A549 (cell line): ENCODE measurements at regions not wholly inside any gene's neighbourhood (a gene's known extent, or its start where the extent isn't known, plus 50 kb on each side); places are given as distances from the start of the nearest gene placed in this dataset.

Experiments used
- ATAC-seq, 2 experiments: fragments of 200-7000 bp in 1 of 2; fragments of >200 bp in 1 of 2; cut with Nextera tagmentation in 1 of 2; cut with Tn5 transposase in 1 of 2; 3 replicates each; pipeline versions ENCODE4 v1.8.0 to v1.9.1; 2018 to 2020; ENCODE audit warnings: mild to moderate bottlenecking in 1 of 2, moderate library complexity in 1 of 2
- CTCF ChIA-PET: fragments of 300-600 bp; sonication (Branson Sonifier 250); formaldehyde crosslinking; extraction: SDS; loops from one replicate; lab custom pipeline; 2021; ENCODE audit warnings: antibody characterized with exemption, inconsistent platforms; lab: Yijun Ruan, JAX
- POLR2A ChIA-PET: fragments of 350-600 bp; formaldehyde crosslinking; extraction: SDS; loops from one replicate; lab custom pipeline; 2021; ENCODE audit warnings: antibody characterized with exemption, inconsistent platforms; lab: Yijun Ruan, JAX
- DNase-seq, 2 experiments: peaks; one replicate each; pipeline versions ENCODE4 v3.0.0 to v3.0.0-alpha.2; 2011 to 2016; ENCODE audit warnings: low read depth in 1 of 2, low spot score in 1 of 2
- FAIRE-seq: peaks from 2 replicates; lab custom pipeline; 2011; peaks lifted over from hg19 to GRCh38; lab: Jason Lieb, UNC
- H3K27ac ChIP-seq, 2 experiments: fragments of >200 bp; sonication (Bioruptor Twin); formaldehyde crosslinking; 3 replicates each; pipeline ENCODE4 v1.5.1; 2016 to 2017
- H3K4me1 ChIP-seq: fragments of >200 bp; sonication (Bioruptor Twin); formaldehyde crosslinking; 3 replicates; pipeline ENCODE4 v1.6.1; 2016
- H3K4me2 ChIP-seq: fragments of >200 bp; sonication (Bioruptor Twin); formaldehyde crosslinking; 3 replicates; pipeline ENCODE4 v1.6.1; 2016
- H3K4me3 ChIP-seq: fragments of >200 bp; sonication (Bioruptor Twin); formaldehyde crosslinking; 3 replicates; pipeline ENCODE4 v1.5.1; 2016
- H3K9me3 ChIP-seq: fragments of >200 bp; sonication (Bioruptor Twin); formaldehyde crosslinking; 3 replicates; pipeline ENCODE4 v1.6.1; 2016
- BHLHE40 ChIP-seq: IDR thresholded peaks from 2 replicates; pipeline ENCODE4 v1.6.1; 2012; ENCODE audit warnings: low read depth, low read length, inconsistent platforms
- CBX2 ChIP-seq: fragments of 200-600 bp; sonication (generic); IDR thresholded peaks from 2 replicates; pipeline ENCODE4 v1.6.1; 2016; ENCODE audit warnings: low read depth, mild to moderate bottlenecking, borderline replicate concordance
- CEBPB ChIP-seq, 2 experiments: fragments of >200 bp in 1 of 2; sonication (Bioruptor Twin) in 1 of 2; formaldehyde crosslinking in 1 of 2; IDR thresholded peaks; 2 replicates each; pipeline ENCODE4 v1.6.1; 2012 to 2016
- CHD2 ChIP-seq: fragments of 150-350 bp; IDR thresholded peaks from 2 replicates; pipeline ENCODE4 v1.6.1; 2014; ENCODE audit warnings: low read length; ENCODE audit not compliant: partially characterized antibody
- CHD4 ChIP-seq: fragments of 200-600 bp; sonication (generic); IDR thresholded peaks from 2 replicates; pipeline ENCODE4 v1.6.1; 2016; ENCODE audit warnings: antibody characterized with exemption, mild to moderate bottlenecking, borderline replicate concordance
- EHF ChIP-seq: fragments of 250-450 bp; sonication (Bioruptor Pico); IDR thresholded peaks from 2 replicates; pipeline ENCODE4 v1.5.0; 2020; ENCODE audit warnings: mild to moderate bottlenecking
- EHMT2 ChIP-seq: fragments of 200-600 bp; sonication (generic); IDR thresholded peaks from 2 replicates; pipeline ENCODE4 v1.6.1; 2016; ENCODE audit warnings: antibody characterized with exemption, low read depth, mild to moderate bottlenecking, moderate library complexity
- EP300 ChIP-seq, 2 experiments: fragments of >200 bp; sonication (Bioruptor Twin); formaldehyde crosslinking; IDR thresholded peaks; 2 replicates in 1 of 2; 3 replicates in 1 of 2; pipeline ENCODE4 v1.6.1; 2016 to 2017
- HES2 ChIP-seq: fragments of >200 bp; sonication (Bioruptor Twin); formaldehyde crosslinking; IDR thresholded peaks from 2 replicates; pipeline ENCODE4 v1.6.1; 2016
- HOXB13 ChIP-seq: fragments of 250-450 bp; sonication (Bioruptor Pico); IDR thresholded peaks from 2 replicates; pipeline ENCODE4 v1.5.0; 2020; ENCODE audit warnings: low read depth, mild to moderate bottlenecking, moderate library complexity
- MAX ChIP-seq: IDR thresholded peaks from 2 replicates; pipeline ENCODE4 v1.6.1; 2012
- MAZ ChIP-seq: fragments of 150-350 bp; IDR thresholded peaks from 2 replicates; pipeline ENCODE4 v1.6.1; 2014; ENCODE audit warnings: antibody characterized with exemption, low read depth, low read length, borderline replicate concordance
- MYC ChIP-seq: IDR thresholded peaks from 2 replicates; pipeline ENCODE4 v1.6.1; 2012; ENCODE audit warnings: mild to moderate bottlenecking, inconsistent platforms, low read length, improper control_type of control experiment, borderline replicate concordance
- NPAS2 ChIP-seq: fragments of 250-450 bp; sonication (Bioruptor Pico); IDR thresholded peaks from 2 replicates; pipeline ENCODE4 v1.8.0; 2022; ENCODE audit warnings: mild to moderate bottlenecking, moderate library complexity, borderline replicate concordance
- POLR2AphosphoS2 ChIP-seq: conservative IDR thresholded peaks from 2 replicates; pipeline ENCODE4 v1.6.1; 2012; ENCODE audit warnings: low read length, improper control_type of control experiment, inconsistent platforms
- RAD21 ChIP-seq, 2 experiments: fragments of >200 bp in 1 of 2; sonication (Bioruptor Twin) in 1 of 2; formaldehyde crosslinking in 1 of 2; IDR thresholded peaks in 1 of 2; conservative IDR thresholded peaks in 1 of 2; 2 replicates in 1 of 2; 3 replicates in 1 of 2; pipeline ENCODE4 v1.6.1; 2012 to 2018; ENCODE audit warnings: inconsistent platforms in 1 of 2
- RCOR1 ChIP-seq: fragments of 150-350 bp; IDR thresholded peaks from 2 replicates; pipeline ENCODE4 v1.6.1; 2014; ENCODE audit warnings: antibody characterized with exemption, low read length, low read depth
- RNF2 ChIP-seq: fragments of 200-600 bp; sonication (generic); IDR thresholded peaks from 2 replicates; pipeline ENCODE4 v1.6.1; 2016; ENCODE audit warnings: low read depth, mild to moderate bottlenecking, antibody characterized with exemption, moderate library complexity, borderline replicate concordance
- SMC3 ChIP-seq: fragments of >200 bp; sonication (Bioruptor Twin); formaldehyde crosslinking; IDR thresholded peaks from 3 replicates; pipeline ENCODE4 v1.6.1; 2018; ENCODE audit warnings: inconsistent platforms
- SREBF2 ChIP-seq: fragments of 450-650 bp; IDR thresholded peaks from 2 replicates; pipeline ENCODE4 v1.6.1; 2014; ENCODE audit warnings: mild to moderate bottlenecking, moderate library complexity
- TFCP2L1 ChIP-seq: fragments of 250-450 bp; sonication (Bioruptor Pico); IDR thresholded peaks from 2 replicates; pipeline ENCODE4 v1.5.0; 2021; ENCODE audit warnings: mild to moderate bottlenecking
- USF2 ChIP-seq: fragments of 450-650 bp; IDR thresholded peaks from 2 replicates; pipeline ENCODE4 v1.6.1; 2014; ENCODE audit warnings: antibody characterized with exemption
- ZNF302 ChIP-seq: fragments of 250-450 bp; sonication (Bioruptor Pico); IDR thresholded peaks from 2 replicates; pipeline ENCODE4 v1.9.0; 2021; ENCODE audit warnings: inconsistent platforms, mild to moderate bottlenecking, moderate library complexity
- WGBS: methylation state at CpG from one replicate; pipeline ENCODE4 v1.1.6; 2017; ENCODE audit errors: missing lambda C conversion rate; 5-methylcytosine and 5-hydroxymethylcytosine counted together
- TF ChIP-seq, protein P1 (sequence below): fragments of 200-600 bp; sonication (generic); IDR thresholded peaks from 2 replicates; pipeline ENCODE4 v1.6.1; 2016; ENCODE audit warnings: antibody characterized with exemption, mild to moderate bottlenecking, moderate library complexity
- TF ChIP-seq, protein P2 (sequence below): IDR thresholded peaks from 2 replicates; pipeline ENCODE4 v1.6.1; 2012; ENCODE audit warnings: low read depth, borderline replicate concordance
- TF ChIP-seq, protein P3 (sequence below): fragments of 150-350 bp; IDR thresholded peaks from 2 replicates; pipeline ENCODE4 v1.6.1; 2014; ENCODE audit warnings: low read depth, mild to moderate bottlenecking, low read length
- TF ChIP-seq, protein P4 (sequence below): fragments of >200 bp; sonication (Bioruptor Twin); formaldehyde crosslinking; IDR thresholded peaks from 3 replicates; pipeline ENCODE4 v1.6.1; 2016

DNA sequence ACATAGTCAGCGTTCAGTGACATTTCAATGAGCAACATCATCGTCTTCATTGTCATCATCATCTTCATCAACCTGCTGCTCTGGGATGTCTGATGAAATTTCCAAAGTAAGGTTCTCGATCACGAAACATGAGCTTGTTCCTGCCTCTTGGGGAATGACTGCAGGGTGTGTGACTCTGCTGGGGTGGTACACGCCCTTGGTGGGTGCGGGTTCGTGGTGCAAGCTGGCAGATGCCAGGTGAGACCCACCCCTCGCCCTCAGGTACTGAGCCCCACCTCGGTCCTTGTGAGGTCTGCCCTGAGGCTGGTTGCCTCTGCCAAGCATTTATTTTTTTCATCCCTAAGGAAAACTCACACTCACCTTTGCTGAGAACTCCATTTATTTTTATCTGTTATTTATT, 1389.2 kb downstream of the TBC1D22A start (continued):
- no peak for TF ChIP-seq EHF (CRISPR knock-in tag)
- no peak for TF ChIP-seq USF2
- TF ChIP-seq EHMT2: no peak

GRCh38 chr22:48147831-48148230, 1385.4 kb downstream of the TBC1D22A start:
- DNase-seq (no peak), ATAC-seq (no peak), FAIRE-seq (no peak)
- TF ChIP-seq, protein P1, sequence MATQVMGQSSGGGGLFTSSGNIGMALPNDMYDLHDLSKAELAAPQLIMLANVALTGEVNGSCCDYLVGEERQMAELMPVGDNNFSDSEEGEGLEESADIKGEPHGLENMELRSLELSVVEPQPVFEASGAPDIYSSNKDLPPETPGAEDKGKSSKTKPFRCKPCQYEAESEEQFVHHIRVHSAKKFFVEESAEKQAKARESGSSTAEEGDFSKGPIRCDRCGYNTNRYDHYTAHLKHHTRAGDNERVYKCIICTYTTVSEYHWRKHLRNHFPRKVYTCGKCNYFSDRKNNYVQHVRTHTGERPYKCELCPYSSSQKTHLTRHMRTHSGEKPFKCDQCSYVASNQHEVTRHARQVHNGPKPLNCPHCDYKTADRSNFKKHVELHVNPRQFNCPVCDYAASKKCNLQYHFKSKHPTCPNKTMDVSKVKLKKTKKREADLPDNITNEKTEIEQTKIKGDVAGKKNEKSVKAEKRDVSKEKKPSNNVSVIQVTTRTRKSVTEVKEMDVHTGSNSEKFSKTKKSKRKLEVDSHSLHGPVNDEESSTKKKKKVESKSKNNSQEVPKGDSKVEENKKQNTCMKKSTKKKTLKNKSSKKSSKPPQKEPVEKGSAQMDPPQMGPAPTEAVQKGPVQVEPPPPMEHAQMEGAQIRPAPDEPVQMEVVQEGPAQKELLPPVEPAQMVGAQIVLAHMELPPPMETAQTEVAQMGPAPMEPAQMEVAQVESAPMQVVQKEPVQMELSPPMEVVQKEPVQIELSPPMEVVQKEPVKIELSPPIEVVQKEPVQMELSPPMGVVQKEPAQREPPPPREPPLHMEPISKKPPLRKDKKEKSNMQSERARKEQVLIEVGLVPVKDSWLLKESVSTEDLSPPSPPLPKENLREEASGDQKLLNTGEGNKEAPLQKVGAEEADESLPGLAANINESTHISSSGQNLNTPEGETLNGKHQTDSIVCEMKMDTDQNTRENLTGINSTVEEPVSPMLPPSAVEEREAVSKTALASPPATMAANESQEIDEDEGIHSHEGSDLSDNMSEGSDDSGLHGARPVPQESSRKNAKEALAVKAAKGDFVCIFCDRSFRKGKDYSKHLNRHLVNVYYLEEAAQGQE: no peak
- TF ChIP-seq MAX (no peak), CHD2 (no peak), HES2 (no peak), MAZ (no peak), CEBPB (IDR thresholded peaks at IDR 0.05) (no peak), USF2 (no peak), RNF2 (no peak), ZNF302 (no peak), BHLHE40 (no peak), SMC3 (no peak), RCOR1 (no peak)
- TF ChIP-seq, protein P2, sequence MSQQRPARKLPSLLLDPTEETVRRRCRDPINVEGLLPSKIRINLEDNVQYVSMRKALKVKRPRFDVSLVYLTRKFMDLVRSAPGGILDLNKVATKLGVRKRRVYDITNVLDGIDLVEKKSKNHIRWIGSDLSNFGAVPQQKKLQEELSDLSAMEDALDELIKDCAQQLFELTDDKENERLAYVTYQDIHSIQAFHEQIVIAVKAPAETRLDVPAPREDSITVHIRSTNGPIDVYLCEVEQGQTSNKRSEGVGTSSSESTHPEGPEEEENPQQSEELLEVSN: no peak
- Histone ChIP-seq H3K4me1 (no peaks in the 10 kb centered on the region), H3K4me2 (no peak overlapping the region), H3K4me3 (no peak overlapping the region), H3K9me3 (no peaks in the 10 kb centered on the region), H3K27ac (no peak overlapping the region)
- 81% methylated on average over 9 of the region's 9 CpGs for WGBS
- POLR2A ChIA-PET: no interaction called here
- CTCF ChIA-PET: no interaction called here

- H3K4me1 ChIP-seq: no peaks in the 10 kb centered on the region
- no peak overlapping the region for H3K4me2 ChIP-seq
- no peak overlapping the region for H3K4me3 ChIP-seq
- no peak overlapping the region for H3K27ac ChIP-seq
- 16% methylated on average over 3 of the region's 4 CpGs for WGBS
- no peak for ATAC-seq
- ChIA-PET POLR2A (no interaction called here), CTCF (no interaction called here)
- no peak for DNase-seq
- FAIRE-seq: no peak
- no peaks in the 10 kb centered on the region for H3K9me3 ChIP-seq
- TF ChIP-seq HOXB13 (CRISPR knock-in tag) (no peak), MAZ (no peak), BHLHE40 (no peak), CHD2 (no peak), SMC3 (no peak), TFCP2L1 (CRISPR knock-in tag) (no peak), MYC (no peak), NPAS2 (no peak), RAD21 (conservative IDR thresholded peaks at IDR 0.05 in 1 of 2, IDR thresholded peaks at IDR 0.05 in 1 of 2) (no peak), CBX2 (no peak), SREBF2 (no peak), POLR2AphosphoS2 (no peak), CEBPB (IDR thresholded peaks at IDR 0.05) (no peak), CHD4 (no peak), EP300 (IDR thresholded peaks at IDR 0.05) (no peak)
- TF ChIP-seq, protein P3, sequence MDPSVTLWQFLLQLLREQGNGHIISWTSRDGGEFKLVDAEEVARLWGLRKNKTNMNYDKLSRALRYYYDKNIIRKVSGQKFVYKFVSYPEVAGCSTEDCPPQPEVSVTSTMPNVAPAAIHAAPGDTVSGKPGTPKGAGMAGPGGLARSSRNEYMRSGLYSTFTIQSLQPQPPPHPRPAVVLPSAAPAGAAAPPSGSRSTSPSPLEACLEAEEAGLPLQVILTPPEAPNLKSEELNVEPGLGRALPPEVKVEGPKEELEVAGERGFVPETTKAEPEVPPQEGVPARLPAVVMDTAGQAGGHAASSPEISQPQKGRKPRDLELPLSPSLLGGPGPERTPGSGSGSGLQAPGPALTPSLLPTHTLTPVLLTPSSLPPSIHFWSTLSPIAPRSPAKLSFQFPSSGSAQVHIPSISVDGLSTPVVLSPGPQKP: no peak
- TF ChIP-seq, protein P4, sequence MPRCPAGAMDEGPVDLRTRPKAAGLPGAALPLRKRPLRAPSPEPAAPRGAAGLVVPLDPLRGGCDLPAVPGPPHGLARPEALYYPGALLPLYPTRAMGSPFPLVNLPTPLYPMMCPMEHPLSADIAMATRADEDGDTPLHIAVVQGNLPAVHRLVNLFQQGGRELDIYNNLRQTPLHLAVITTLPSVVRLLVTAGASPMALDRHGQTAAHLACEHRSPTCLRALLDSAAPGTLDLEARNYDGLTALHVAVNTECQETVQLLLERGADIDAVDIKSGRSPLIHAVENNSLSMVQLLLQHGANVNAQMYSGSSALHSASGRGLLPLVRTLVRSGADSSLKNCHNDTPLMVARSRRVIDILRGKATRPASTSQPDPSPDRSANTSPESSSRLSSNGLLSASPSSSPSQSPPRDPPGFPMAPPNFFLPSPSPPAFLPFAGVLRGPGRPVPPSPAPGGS: no peak
Observed at GRCh38 chr22:48147404-48147803, 1385.0 kb downstream of the TBC1D22A start.
